ENCODE measurements at regions not wholly inside any gene's neighbourhood (a gene's known extent, or its start where the extent isn't known, plus 50 kb on each side); places are given as distances from the start of the nearest gene placed in this dataset.
A peak's percentile ranks its signal among the peaks of the same experiment; 100 is the strongest.
"Not testable (repeated sequence)": the region's sequence is repeated elsewhere in the genome, so short reads cannot be mapped to it uniquely, and the experiment has no call there.

GRCh38 chr13:60661521-60661920, 264.5 kb downstream of the TDRD3 start:
- WGBS, 2 donors = 71 to 84% methylated on average over 3 of the region's 3 CpGs
- FAIRE-seq (no peak), DNase-seq (no peak), ATAC-seq (no peak)
- Histone ChIP-seq H3K4me3 (no peak overlapping the region), H3K36me3 (no peaks in the 10 kb centered on the region), H3K27ac (no peak overlapping the region), H3K9me3 (no peaks in the 10 kb centered on the region), H3K4me1 (no peaks in the 10 kb centered on the region), H3K27me3 (no peaks in the 10 kb centered on the region)
- intact Hi-C loops (cut with DNase I) = no loop called here
- TF ChIP-seq, protein P1, sequence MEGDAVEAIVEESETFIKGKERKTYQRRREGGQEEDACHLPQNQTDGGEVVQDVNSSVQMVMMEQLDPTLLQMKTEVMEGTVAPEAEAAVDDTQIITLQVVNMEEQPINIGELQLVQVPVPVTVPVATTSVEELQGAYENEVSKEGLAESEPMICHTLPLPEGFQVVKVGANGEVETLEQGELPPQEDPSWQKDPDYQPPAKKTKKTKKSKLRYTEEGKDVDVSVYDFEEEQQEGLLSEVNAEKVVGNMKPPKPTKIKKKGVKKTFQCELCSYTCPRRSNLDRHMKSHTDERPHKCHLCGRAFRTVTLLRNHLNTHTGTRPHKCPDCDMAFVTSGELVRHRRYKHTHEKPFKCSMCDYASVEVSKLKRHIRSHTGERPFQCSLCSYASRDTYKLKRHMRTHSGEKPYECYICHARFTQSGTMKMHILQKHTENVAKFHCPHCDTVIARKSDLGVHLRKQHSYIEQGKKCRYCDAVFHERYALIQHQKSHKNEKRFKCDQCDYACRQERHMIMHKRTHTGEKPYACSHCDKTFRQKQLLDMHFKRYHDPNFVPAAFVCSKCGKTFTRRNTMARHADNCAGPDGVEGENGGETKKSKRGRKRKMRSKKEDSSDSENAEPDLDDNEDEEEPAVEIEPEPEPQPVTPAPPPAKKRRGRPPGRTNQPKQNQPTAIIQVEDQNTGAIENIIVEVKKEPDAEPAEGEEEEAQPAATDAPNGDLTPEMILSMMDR (IDR thresholded peaks at IDR 0.05) = no peak

DNA sequence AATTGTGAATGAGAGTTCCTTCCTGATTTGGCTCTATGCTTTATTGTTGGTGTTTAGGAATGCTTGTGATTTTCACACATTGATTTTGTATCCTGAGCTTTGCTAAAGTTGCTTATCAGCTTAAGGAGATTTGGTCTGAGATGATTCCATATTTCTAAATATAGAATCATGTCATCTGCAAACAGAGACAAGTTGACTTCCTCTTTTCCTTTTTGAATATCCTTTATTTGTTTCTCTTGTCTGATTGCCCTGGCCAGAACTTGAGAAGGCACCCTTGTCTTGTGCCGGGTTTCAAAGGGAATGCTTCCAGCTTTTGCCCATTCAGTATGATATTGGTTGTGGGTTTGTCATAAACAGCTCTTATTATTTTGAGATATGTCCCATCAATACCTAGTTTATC, 260.6 kb downstream of the TDRD3 start:
- H3K27ac ChIP-seq; FAIRE-seq; ATAC-seq; H3K4me1 ChIP-seq; intact Hi-C loops (cut with DNase I); H3K4me3 ChIP-seq; H3K36me3 ChIP-seq; H3K27me3 ChIP-seq; DNase-seq; H3K9me3 ChIP-seq: not testable (repeated sequence)
- WGBS, 2 donors = 73 to 74% methylated on average over 1 of the region's 1 CpG

DNA sequence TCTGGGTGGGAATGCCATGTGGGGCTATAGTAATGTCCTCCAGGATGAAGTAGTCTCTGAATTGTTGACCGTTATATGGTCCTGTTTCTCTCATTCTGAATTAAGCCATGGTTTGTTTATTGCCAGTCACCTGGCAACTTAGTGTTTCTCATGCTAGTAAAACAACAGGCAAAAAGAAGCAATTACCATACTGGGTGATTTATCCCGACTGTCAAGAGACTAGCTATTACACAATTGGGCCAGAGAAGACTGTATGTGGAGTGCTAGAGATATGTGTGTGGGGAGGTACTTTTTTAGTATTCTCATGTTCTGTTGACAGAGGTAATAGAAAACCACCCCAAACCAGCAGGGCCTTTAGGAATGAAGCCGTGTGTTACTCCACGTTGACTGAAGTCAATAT, 258.2 kb downstream of the TDRD3 start:
- H3K27ac ChIP-seq = no peak overlapping the region
- H3K9me3 ChIP-seq = no peaks in the 10 kb centered on the region
- ATAC-seq = no peak
- DNase-seq = no peak
- 39 to 48% methylated on average over 4 of the region's 4 CpGs for WGBS, 2 donors
- H3K36me3 ChIP-seq = no peaks in the 10 kb centered on the region
- no peaks in the 10 kb centered on the region for H3K27me3 ChIP-seq
- intact Hi-C loops (cut with DNase I) = no loop called here
- TF ChIP-seq, protein P1 (IDR thresholded peaks at IDR 0.05) = no peak
- H3K4me1 ChIP-seq = no peaks in the 10 kb centered on the region
- H3K4me3 ChIP-seq = no peak overlapping the region
- no peak for FAIRE-seq

DNA sequence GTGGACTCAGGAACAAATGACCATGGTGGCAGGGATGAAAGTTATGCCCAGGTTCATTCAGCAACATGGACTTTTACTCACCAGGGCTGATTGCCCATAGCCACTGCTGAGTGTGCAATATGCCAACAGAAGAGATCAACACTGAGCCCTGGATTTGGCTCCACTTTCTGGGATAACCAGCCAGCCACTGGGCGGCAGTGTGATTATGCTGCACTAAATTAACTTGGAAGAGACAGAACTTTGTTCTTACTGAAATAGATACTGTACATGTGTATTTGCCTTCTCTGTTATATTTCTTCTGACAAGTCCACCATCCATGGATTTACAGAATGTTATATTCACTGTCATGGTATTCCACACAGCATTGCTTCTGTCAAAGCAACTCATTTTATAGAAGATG, 257.4 kb downstream of the TDRD3 start:
- Histone ChIP-seq H3K9me3 (no peaks in the 10 kb centered on the region), H3K36me3 (no peaks in the 10 kb centered on the region), H3K27me3 (no peaks in the 10 kb centered on the region), H3K4me3 (no peak overlapping the region), H3K27ac (no peak overlapping the region), H3K4me1 (no peaks in the 10 kb centered on the region)
- TF ChIP-seq, protein P1 (IDR thresholded peaks at IDR 0.05) = peak in 1 of 4 donors; percentile 31
- DNase-seq = peak in 2 of 6 donors; percentile 43 to 55
- intact Hi-C loops (cut with DNase I) = no loop called here
- 10 to 13% methylated on average over 1 of the region's 1 CpG for WGBS, 2 donors
- ATAC-seq = peak in 3 of 4 donors; percentile 67 to 79 (median 72)
- FAIRE-seq = no peak

DNA sequence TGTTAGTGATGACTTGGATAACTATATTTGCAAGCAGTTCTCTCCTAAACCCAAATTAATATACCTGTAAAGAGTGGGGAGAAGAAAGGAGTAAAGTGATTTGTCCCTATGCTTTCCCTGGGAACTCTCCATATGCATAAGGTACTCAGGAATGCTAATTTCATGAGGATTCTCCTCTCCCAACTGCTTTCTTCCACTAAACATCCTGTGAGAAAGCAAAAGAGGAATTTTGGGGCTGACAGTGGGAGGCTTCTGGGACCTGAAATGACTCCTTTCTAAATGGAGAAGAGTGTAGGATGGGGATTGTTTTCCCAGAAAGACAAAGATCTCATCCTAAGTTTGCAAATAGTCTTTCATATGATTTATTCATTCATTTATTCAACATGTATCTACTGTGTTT, 250.5 kb downstream of the TDRD3 start:
- H3K27ac ChIP-seq = no peak overlapping the region
- H3K4me1 ChIP-seq = no peaks in the 10 kb centered on the region
- no peaks in the 10 kb centered on the region for H3K27me3 ChIP-seq
- no peak for DNase-seq
- no peaks in the 10 kb centered on the region for H3K9me3 ChIP-seq
- TF ChIP-seq, protein P1 (IDR thresholded peaks at IDR 0.05) = no peak
- no peak overlapping the region for H3K4me3 ChIP-seq
- intact Hi-C loops (cut with DNase I) = no loop called here
- FAIRE-seq = no peak
- H3K36me3 ChIP-seq = no peaks in the 10 kb centered on the region
- no peak for ATAC-seq

DNA sequence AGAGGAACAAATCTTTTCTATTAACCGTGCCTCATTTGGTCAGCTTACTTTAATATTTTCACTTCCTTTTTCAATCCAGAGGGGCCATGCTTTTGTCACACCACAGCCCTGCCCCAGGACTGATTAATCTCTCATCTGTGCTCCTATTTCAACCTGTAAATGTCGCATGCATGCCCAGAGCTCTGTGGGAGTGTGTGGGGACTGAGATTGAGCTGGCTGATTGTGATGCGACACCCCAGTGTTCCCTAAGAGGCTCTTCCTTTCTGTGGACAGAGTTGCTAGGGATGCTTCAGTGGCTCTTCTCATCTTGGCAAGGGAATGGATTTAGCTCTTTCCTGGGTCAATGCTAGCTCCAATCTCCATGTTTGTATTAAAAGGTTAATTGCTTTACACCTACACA, 249.6 kb downstream of the TDRD3 start:
- Histone ChIP-seq H3K27me3 (peaks cover 0 to under 1% (median 0%) of the 10 kb centered on the region in 4 donors), H3K36me3 (no peaks in the 10 kb centered on the region), H3K4me1 (no peaks in the 10 kb centered on the region), H3K27ac (no peak overlapping the region), H3K4me3 (no peak overlapping the region), H3K9me3 (no peaks in the 10 kb centered on the region)
- no peak for FAIRE-seq
- intact Hi-C loops (cut with DNase I) = no loop called here
- no peak for DNase-seq
- ATAC-seq = peak in 1 of 4 donors; percentile 34
- TF ChIP-seq, protein P1 (IDR thresholded peaks at IDR 0.05) = no peak
- 60 to 76% methylated on average over 3 of the region's 3 CpGs for WGBS, 2 donors
